Natural killer cell treated with Interleukin-12 subunit alpha and Interleukin-12 subunit beta and Interleukin-15 and Interleukin-18, amount 100 ng/mL, for 72 hours (primary cell): ENCODE measurements at regions not wholly inside any gene's neighbourhood (a gene's known extent, or its start where the extent isn't known, plus 50 kb on each side); places are given as distances from the start of the nearest gene placed in this dataset.
"Not testable (repeated sequence)": the region's sequence is repeated elsewhere in the genome, so short reads cannot be mapped to it uniquely, and the experiment has no call there.

Experiments
- ATAC-seq, 2 donors: fragments of 150-1000 bp; cut with Tn5 transposase in 1 of 2; sonication (Bioruptor Pico), chemical (Tn5 transposase) in 1 of 2; 2 replicates each; pipeline ENCODE4 v1.10.0; 2021
- DNase-seq: peaks from one replicate; pipeline ENCODE4 v3.0.0; 2022; ENCODE audit warnings: low spot score
- H3K27ac Mint-ChIP-seq, 2 donors: 1 replicate in 1 of 2; 2 replicates in 1 of 2; pipeline ENCODE4 v1.8.0; 2022; ENCODE audit warnings: mixed read lengths in 2 of 2, mild to moderate bottlenecking in 1 of 2, moderate library complexity in 1 of 2
- H3K27me3 Mint-ChIP-seq, 2 donors: 1 replicate in 1 of 2; 2 replicates in 1 of 2; pipeline ENCODE4 v1.8.0; 2022; ENCODE audit warnings: mixed read lengths in 2 of 2
- H3K36me3 Mint-ChIP-seq: one replicate; pipeline ENCODE4 v1.8.0; 2022; ENCODE audit warnings: mixed read lengths
- H3K4me1 Mint-ChIP-seq, 2 donors: 1 replicate in 1 of 2; 2 replicates in 1 of 2; pipeline ENCODE4 v1.8.0; 2022; ENCODE audit warnings: low read depth in 2 of 2, mixed read lengths in 2 of 2, mild to moderate bottlenecking in 1 of 2
- H3K4me3 Mint-ChIP-seq: one replicate; pipeline ENCODE4 v1.8.0; 2022; ENCODE audit warnings: mixed read lengths
- H3K9me3 Mint-ChIP-seq: 2 replicates; pipeline ENCODE4 v1.8.0; 2022; ENCODE audit warnings: mixed read lengths

- ATAC-seq, H3K27me3 Mint-ChIP-seq, H3K27ac Mint-ChIP-seq, DNase-seq, H3K4me3 Mint-ChIP-seq, H3K36me3 Mint-ChIP-seq, H3K9me3 Mint-ChIP-seq, H3K4me1 Mint-ChIP-seq: not testable (repeated sequence)
Measured at GRCh38 chr11:81539806-81540205, 1193.9 kb downstream of the FAM181B start.

- Mint-ChIP-seq H3K27me3 (no peaks in the 10 kb centered on the region), H3K4me1 (no peaks in the 10 kb centered on the region), H3K36me3 (no peaks in the 10 kb centered on the region), H3K4me3 (no peak overlapping the region), H3K9me3 (peaks cover 21% of the 10 kb centered on the region), H3K27ac (no peak overlapping the region)
- ATAC-seq: no peak
- DNase-seq: no peak
Measured at GRCh38 chr11:81515566-81515965, 1218.1 kb downstream of the FAM181B start.

GRCh38 chr11:81497202-81497804 lies 1236.4 kb downstream of the FAM181B start:
- H3K27ac Mint-ChIP-seq: no peak overlapping the region
- DNase-seq: no peak
- no peaks in the 10 kb centered on the region for H3K36me3 Mint-ChIP-seq
- H3K4me1 Mint-ChIP-seq: peaks cover 0 to 3% of the 10 kb centered on the region in 2 donors
- peaks cover 4% of the 10 kb centered on the region for H3K9me3 Mint-ChIP-seq
- ATAC-seq: no peak
- no peak overlapping the region for H3K4me3 Mint-ChIP-seq
- H3K27me3 Mint-ChIP-seq: no peaks in the 10 kb centered on the region

- DNase-seq (no peak), ATAC-seq (no peak)
- Mint-ChIP-seq H3K4me1 (peaks cover 0 to 3% of the 10 kb centered on the region in 2 donors), H3K27me3 (no peaks in the 10 kb centered on the region), H3K4me3 (no peak overlapping the region), H3K36me3 (no peaks in the 10 kb centered on the region), H3K9me3 (peaks cover 4% of the 10 kb centered on the region), H3K27ac (no peak overlapping the region)
Measured at GRCh38 chr11:81496601-81497000, 1237.1 kb downstream of the FAM181B start.

GRCh38 chr11:81495699-81496292 lies 1237.9 kb downstream of the FAM181B start:
- Mint-ChIP-seq H3K4me1 (peaks cover 0 to 3% of the 10 kb centered on the region in 2 donors), H3K27me3 (no peaks in the 10 kb centered on the region), H3K4me3 (no peak overlapping the region), H3K9me3 (peaks cover 4% of the 10 kb centered on the region), H3K36me3 (no peaks in the 10 kb centered on the region), H3K27ac (no peak overlapping the region)
- no peak for ATAC-seq
- DNase-seq: no peak

GRCh38 chr11:81494431-81494830 lies 1239.2 kb downstream of the FAM181B start:
- H3K4me1 Mint-ChIP-seq: peaks cover 0 to 3% of the 10 kb centered on the region in 2 donors
- H3K27me3 Mint-ChIP-seq: no peaks in the 10 kb centered on the region
- no peaks in the 10 kb centered on the region for H3K36me3 Mint-ChIP-seq
- DNase-seq (no peak), ATAC-seq (no peak)
- no peak overlapping the region for H3K27ac Mint-ChIP-seq
- peaks cover 3% of the 10 kb centered on the region for H3K9me3 Mint-ChIP-seq
- no peak overlapping the region for H3K4me3 Mint-ChIP-seq

- ATAC-seq (no peak), DNase-seq (no peak)
- H3K36me3 Mint-ChIP-seq: no peaks in the 10 kb centered on the region
- no peaks in the 10 kb centered on the region for H3K9me3 Mint-ChIP-seq
- H3K27ac Mint-ChIP-seq: no peak overlapping the region
- H3K4me1 Mint-ChIP-seq: peaks cover 0 to 3% of the 10 kb centered on the region in 2 donors
- no peaks in the 10 kb centered on the region for H3K27me3 Mint-ChIP-seq
- H3K4me3 Mint-ChIP-seq: no peak overlapping the region
Measured at GRCh38 chr11:81492923-81493445, 1240.7 kb downstream of the FAM181B start.

- no peak overlapping the region for H3K27ac Mint-ChIP-seq
- DNase-seq: no peak
- no peak overlapping the region for H3K4me3 Mint-ChIP-seq
- H3K27me3 Mint-ChIP-seq: no peaks in the 10 kb centered on the region
- no peak for ATAC-seq
- H3K9me3 Mint-ChIP-seq: peaks cover 3% of the 10 kb centered on the region
- H3K36me3 Mint-ChIP-seq: no peaks in the 10 kb centered on the region
- H3K4me1 Mint-ChIP-seq: no peaks in the 10 kb centered on the region
Measured at GRCh38 chr11:81487109-81487508, 1246.6 kb downstream of the FAM181B start.

GRCh38 chr11:81484196-81484595 lies 1249.5 kb downstream of the FAM181B start:
- no peaks in the 10 kb centered on the region for H3K27me3 Mint-ChIP-seq

GRCh38 chr11:81477277-81477676 lies 1256.4 kb downstream of the FAM181B start:
- H3K4me3 Mint-ChIP-seq: no peak overlapping the region
- H3K27me3 Mint-ChIP-seq: no peaks in the 10 kb centered on the region
- no peak overlapping the region for H3K27ac Mint-ChIP-seq
- no peak for DNase-seq
- no peaks in the 10 kb centered on the region for H3K4me1 Mint-ChIP-seq
- H3K9me3 Mint-ChIP-seq: peaks cover 23% of the 10 kb centered on the region
- no peak for ATAC-seq
- H3K36me3 Mint-ChIP-seq: no peaks in the 10 kb centered on the region

More at GRCh38 chr11:81484196-81484595, 1249.5 kb downstream of the FAM181B start:
- H3K36me3 Mint-ChIP-seq: no peaks in the 10 kb centered on the region
- no peak for DNase-seq
- ATAC-seq: no peak
- H3K4me3 Mint-ChIP-seq: no peak overlapping the region
- H3K9me3 Mint-ChIP-seq: peaks cover 16% of the 10 kb centered on the region
- no peaks in the 10 kb centered on the region for H3K4me1 Mint-ChIP-seq
- H3K27ac Mint-ChIP-seq: no peak overlapping the region

- DNase-seq: no peak
- Mint-ChIP-seq H3K27ac (no peak overlapping the region), H3K27me3 (no peaks in the 10 kb centered on the region), H3K36me3 (no peaks in the 10 kb centered on the region), H3K4me1 (no peaks in the 10 kb centered on the region), H3K4me3 (no peak overlapping the region), H3K9me3 (peaks cover 20% of the 10 kb centered on the region)
- no peak for ATAC-seq
Measured at GRCh38 chr11:81476345-81476744, 1257.3 kb downstream of the FAM181B start.

GRCh38 chr11:81472646-81473045 lies 1261.0 kb downstream of the FAM181B start:
- DNase-seq: no peak
- peaks cover 26% of the 10 kb centered on the region for H3K9me3 Mint-ChIP-seq
- no peaks in the 10 kb centered on the region for H3K36me3 Mint-ChIP-seq
- H3K4me1 Mint-ChIP-seq: no peaks in the 10 kb centered on the region
- no peaks in the 10 kb centered on the region for H3K27me3 Mint-ChIP-seq
- no peak for ATAC-seq
- H3K27ac Mint-ChIP-seq: no peak overlapping the region
- no peak overlapping the region for H3K4me3 Mint-ChIP-seq

- Mint-ChIP-seq H3K36me3 (peaks cover 6% of the 10 kb centered on the region), H3K27me3 (no peaks in the 10 kb centered on the region), H3K27ac (no peak overlapping the region), H3K9me3 (peaks cover 23% of the 10 kb centered on the region), H3K4me1 (no peaks in the 10 kb centered on the region), H3K4me3 (no peak overlapping the region)
- ATAC-seq (no peak), DNase-seq (no peak)
Measured at GRCh38 chr11:81470446-81470845, 1263.2 kb downstream of the FAM181B start.

- DNase-seq (no peak), ATAC-seq (no peak)
- H3K27me3 Mint-ChIP-seq: no peaks in the 10 kb centered on the region
- no peaks in the 10 kb centered on the region for H3K4me1 Mint-ChIP-seq
- peaks cover 20% of the 10 kb centered on the region for H3K9me3 Mint-ChIP-seq
- no peak overlapping the region for H3K27ac Mint-ChIP-seq
- H3K4me3 Mint-ChIP-seq: no peak overlapping the region
- H3K36me3 Mint-ChIP-seq: peaks cover 6% of the 10 kb centered on the region
Measured at GRCh38 chr11:81459766-81460306, 1273.8 kb downstream of the FAM181B start.
